ENCODE measurements at regions not wholly inside any gene's neighbourhood (a gene's known extent, or its start where the extent isn't known, plus 50 kb on each side); places are given as distances from the start of the nearest gene placed in this dataset.

DNA sequence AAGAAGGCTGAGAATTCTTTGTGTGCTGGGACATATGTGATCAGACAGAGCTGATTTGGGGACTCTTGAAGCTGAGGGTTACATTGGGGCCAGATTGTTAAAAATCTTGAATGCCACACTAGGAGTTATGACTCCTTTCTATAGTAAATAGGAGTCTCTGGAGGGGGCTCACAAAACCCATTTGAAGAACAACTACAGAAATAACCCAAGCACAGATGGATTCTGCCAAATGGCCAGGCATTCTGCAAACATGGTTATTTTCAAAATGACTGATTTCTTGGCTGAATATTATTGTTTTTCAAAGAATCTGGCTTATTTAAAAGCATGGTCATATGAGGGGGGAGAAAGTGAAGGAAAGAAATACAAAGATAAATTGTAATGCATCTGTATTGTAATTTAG is 625.5 kb upstream of the TENM4 start:
- Histone ChIP-seq H3K27ac (ENCODE audit: low read depth, low read length, poor library complexity, severe bottlenecking) (no peak overlapping the region), H3K9me3 (ENCODE audit: low read length) (no peaks in the 10 kb centered on the region), H3K79me2 (ENCODE audit: insufficient read depth, low read length) (no peaks in the 10 kb centered on the region), H3K4me2 (ENCODE audit: low read length) (no peak overlapping the region), H3K4me1 (ENCODE audit: insufficient read depth, low read length, severe bottlenecking) (no peaks in the 10 kb centered on the region), H3K4me3 (ENCODE audit: low read depth, low read length, poor library complexity, severe bottlenecking) (no peak overlapping the region), H3F3A (ENCODE audit: insufficient read depth, low read length) (no peaks in the 10 kb centered on the region), H4K20me1 (ENCODE audit: insufficient read depth, low read length) (no peaks in the 10 kb centered on the region), H3K36me3 (ENCODE audit: insufficient read depth, low read length) (no peaks in the 10 kb centered on the region), H2AFZ (ENCODE audit: low read length) (no peak overlapping the region), H3K9ac (ENCODE audit: low read length) (no peak overlapping the region), H3K9me2 (ENCODE audit: low read depth, low read length) (no peaks in the 10 kb centered on the region), H3K27me3 (ENCODE audit: insufficient read depth, low read length) (no peaks in the 10 kb centered on the region)
- TF ChIP-seq, protein P1, sequence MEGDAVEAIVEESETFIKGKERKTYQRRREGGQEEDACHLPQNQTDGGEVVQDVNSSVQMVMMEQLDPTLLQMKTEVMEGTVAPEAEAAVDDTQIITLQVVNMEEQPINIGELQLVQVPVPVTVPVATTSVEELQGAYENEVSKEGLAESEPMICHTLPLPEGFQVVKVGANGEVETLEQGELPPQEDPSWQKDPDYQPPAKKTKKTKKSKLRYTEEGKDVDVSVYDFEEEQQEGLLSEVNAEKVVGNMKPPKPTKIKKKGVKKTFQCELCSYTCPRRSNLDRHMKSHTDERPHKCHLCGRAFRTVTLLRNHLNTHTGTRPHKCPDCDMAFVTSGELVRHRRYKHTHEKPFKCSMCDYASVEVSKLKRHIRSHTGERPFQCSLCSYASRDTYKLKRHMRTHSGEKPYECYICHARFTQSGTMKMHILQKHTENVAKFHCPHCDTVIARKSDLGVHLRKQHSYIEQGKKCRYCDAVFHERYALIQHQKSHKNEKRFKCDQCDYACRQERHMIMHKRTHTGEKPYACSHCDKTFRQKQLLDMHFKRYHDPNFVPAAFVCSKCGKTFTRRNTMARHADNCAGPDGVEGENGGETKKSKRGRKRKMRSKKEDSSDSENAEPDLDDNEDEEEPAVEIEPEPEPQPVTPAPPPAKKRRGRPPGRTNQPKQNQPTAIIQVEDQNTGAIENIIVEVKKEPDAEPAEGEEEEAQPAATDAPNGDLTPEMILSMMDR (IDR thresholded peaks at IDR 0.05; ENCODE audit: low read length): no peak
- TF ChIP-seq EZH2 (IDR thresholded peaks at IDR 0.05; ENCODE audit: borderline replicate concordance, low read length): no peak

- H3K4me1 ChIP-seq (ENCODE audit: insufficient read depth, low read length, severe bottlenecking): no peaks in the 10 kb centered on the region
- no peak for TF ChIP-seq EZH2 (IDR thresholded peaks at IDR 0.05; ENCODE audit: borderline replicate concordance, low read length)
- TF ChIP-seq, protein P1 (IDR thresholded peaks at IDR 0.05; ENCODE audit: low read length): no peak
- no peaks in the 10 kb centered on the region for H3K27me3 ChIP-seq (ENCODE audit: insufficient read depth, low read length)
- no peak overlapping the region for H3K4me2 ChIP-seq (ENCODE audit: low read length)
- H3K9ac ChIP-seq (ENCODE audit: low read length): no peak overlapping the region
- no peaks in the 10 kb centered on the region for H3K79me2 ChIP-seq (ENCODE audit: insufficient read depth, low read length)
- no peak overlapping the region for H3K4me3 ChIP-seq (ENCODE audit: low read depth, low read length, poor library complexity, severe bottlenecking)
- H3K9me3 ChIP-seq (ENCODE audit: low read length): no peaks in the 10 kb centered on the region
- H3K36me3 ChIP-seq (ENCODE audit: insufficient read depth, low read length): no peaks in the 10 kb centered on the region
- H3K9me2 ChIP-seq (ENCODE audit: low read depth, low read length): no peaks in the 10 kb centered on the region
- no peak overlapping the region for H2AFZ ChIP-seq (ENCODE audit: low read length)
- H3K27ac ChIP-seq (ENCODE audit: low read depth, low read length, poor library complexity, severe bottlenecking): no peak overlapping the region
- H4K20me1 ChIP-seq (ENCODE audit: insufficient read depth, low read length): no peaks in the 10 kb centered on the region
- H3F3A ChIP-seq (ENCODE audit: insufficient read depth, low read length): no peaks in the 10 kb centered on the region
These were observed 624.3 kb upstream of the TENM4 start for GRCh38 chr11:80065086-80065485.

- H3K36me3 ChIP-seq (ENCODE audit: insufficient read depth, low read length): no peaks in the 10 kb centered on the region
- no peaks in the 10 kb centered on the region for H3F3A ChIP-seq (ENCODE audit: insufficient read depth, low read length)
These were observed 620.2 kb upstream of the TENM4 start for GRCh38 chr11:80061056-80061455.

More at GRCh38 chr11:80061056-80061455, 620.2 kb upstream of the TENM4 start:
- TF ChIP-seq EZH2 (IDR thresholded peaks at IDR 0.05; ENCODE audit: borderline replicate concordance, low read length): no peak
- TF ChIP-seq, protein P1 (IDR thresholded peaks at IDR 0.05; ENCODE audit: low read length): no peak
- H4K20me1 ChIP-seq (ENCODE audit: insufficient read depth, low read length): no peaks in the 10 kb centered on the region
- H3K4me1 ChIP-seq (ENCODE audit: insufficient read depth, low read length, severe bottlenecking): no peaks in the 10 kb centered on the region
- H3K79me2 ChIP-seq (ENCODE audit: insufficient read depth, low read length): no peaks in the 10 kb centered on the region
- no peaks in the 10 kb centered on the region for H3K9me2 ChIP-seq (ENCODE audit: low read depth, low read length)
- H3K4me2 ChIP-seq (ENCODE audit: low read length): no peak overlapping the region
- no peaks in the 10 kb centered on the region for H3K9me3 ChIP-seq (ENCODE audit: low read length)
- H3K27ac ChIP-seq (ENCODE audit: low read depth, low read length, poor library complexity, severe bottlenecking): no peak overlapping the region
- no peaks in the 10 kb centered on the region for H3K27me3 ChIP-seq (ENCODE audit: insufficient read depth, low read length)
- no peak overlapping the region for H3K4me3 ChIP-seq (ENCODE audit: low read depth, low read length, poor library complexity, severe bottlenecking)
- H2AFZ ChIP-seq (ENCODE audit: low read length): no peak overlapping the region
- H3K9ac ChIP-seq (ENCODE audit: low read length): no peak overlapping the region

Data from OCI-LY1 (cell line).